NCI-H526 (cell line): ENCODE measurements at regions not wholly inside any gene's neighbourhood (a gene's known extent, or its start where the extent isn't known, plus 50 kb on each side); places are given as distances from the start of the nearest gene placed in this dataset.

Experiments used
- DNase-seq, 2 experiments: peaks; one replicate each; lab custom pipeline; 2025; lab: John Stamatoyannopoulos, UW

DNA sequence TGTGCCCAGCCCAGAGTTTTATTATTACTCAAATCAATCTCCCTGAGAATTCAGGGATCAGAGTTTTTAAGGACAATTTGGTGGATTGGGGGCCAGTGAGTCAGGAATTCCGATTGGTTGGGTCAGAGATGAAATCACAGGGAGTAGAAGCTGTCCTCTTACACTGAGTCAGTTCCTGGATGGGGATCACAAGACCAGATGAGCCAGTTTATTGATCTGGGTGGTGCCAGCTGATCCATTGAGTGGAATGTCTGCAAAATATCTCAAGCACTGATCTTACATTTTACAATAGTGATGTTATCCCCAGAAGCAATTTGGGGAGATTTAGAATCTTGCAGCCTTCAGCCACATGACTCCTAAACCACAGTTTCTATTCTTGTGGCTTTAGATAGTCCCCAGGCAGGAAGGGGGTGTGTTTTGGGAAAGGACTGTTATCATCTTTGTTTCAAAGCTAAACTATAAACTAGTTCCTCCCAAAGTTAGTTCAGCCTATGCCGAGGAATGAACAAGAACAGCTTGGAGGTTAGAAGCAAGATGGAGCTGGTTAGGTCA is 89.1 kb upstream of the CNOT2 start:
- DNase-seq: no peak

DNA sequence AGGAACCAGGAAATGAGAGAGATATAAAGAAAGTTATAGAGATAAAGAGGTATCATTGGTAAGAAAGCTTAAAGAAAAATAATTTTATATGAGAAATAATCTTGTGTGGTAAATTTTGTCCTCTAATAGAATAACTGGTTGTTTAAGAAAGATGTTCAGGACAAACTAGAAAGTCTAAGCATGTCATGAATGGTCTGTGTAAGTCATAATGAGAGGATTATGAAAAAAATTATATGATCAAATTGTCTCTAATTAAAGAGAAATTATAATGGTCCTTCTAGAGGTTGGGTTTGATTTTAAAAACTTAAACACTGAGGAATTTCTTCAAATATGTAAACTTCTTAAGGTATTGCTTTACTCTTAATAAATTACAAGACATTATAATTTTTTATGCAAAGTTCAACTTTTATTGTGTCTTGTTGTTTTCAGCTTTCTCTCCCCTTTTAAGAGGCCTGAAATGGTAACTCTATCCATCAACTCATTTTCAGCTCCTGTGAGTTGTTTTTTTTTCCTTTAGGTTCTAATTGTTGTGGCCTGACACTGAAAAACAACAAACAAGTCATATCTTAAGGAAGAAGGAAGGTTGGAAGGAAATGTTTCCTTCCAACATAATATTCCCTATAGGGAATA is 88.2 kb upstream of the CNOT2 start:
- no peak for DNase-seq

DNA sequence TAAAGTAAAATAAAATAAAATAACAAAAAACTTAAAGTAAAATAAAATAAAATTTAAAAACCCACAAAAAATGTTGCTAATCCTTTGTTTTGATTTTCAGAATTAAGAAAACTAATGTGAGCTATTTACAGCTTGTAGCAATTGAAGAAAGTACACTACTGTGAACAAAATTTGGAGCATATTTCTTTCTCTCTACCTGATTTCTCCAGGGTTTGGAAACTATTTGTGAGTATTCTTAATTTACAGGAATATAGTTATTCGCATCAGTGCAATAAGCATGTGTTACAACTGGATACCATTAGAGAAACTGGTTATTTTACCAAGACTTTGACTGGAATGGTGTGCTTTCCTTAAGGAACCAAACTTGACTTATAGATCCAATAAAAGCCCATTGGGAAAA is 86.1 kb upstream of the CNOT2 start:
- no peak for DNase-seq

DNA sequence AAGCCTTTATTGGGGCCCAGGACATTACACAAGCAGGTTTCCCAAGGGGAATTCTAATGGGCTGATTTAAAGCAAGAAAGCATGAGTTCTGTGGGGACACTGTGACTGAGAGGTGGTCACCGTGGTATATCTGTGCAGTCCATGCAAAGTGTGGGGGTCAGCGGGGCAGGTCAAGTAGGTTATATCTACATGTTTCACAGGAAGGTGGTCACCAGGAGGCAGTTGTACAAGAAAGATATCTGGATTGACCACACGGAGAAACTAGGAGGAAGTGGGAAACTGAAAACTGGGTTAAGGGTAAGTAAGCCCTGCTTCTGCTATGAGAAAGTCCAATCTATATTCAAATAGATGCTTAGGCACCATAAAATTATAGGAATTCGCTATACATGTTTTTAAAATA is 77.8 kb upstream of the CNOT2 start:
- no peak for DNase-seq

DNA sequence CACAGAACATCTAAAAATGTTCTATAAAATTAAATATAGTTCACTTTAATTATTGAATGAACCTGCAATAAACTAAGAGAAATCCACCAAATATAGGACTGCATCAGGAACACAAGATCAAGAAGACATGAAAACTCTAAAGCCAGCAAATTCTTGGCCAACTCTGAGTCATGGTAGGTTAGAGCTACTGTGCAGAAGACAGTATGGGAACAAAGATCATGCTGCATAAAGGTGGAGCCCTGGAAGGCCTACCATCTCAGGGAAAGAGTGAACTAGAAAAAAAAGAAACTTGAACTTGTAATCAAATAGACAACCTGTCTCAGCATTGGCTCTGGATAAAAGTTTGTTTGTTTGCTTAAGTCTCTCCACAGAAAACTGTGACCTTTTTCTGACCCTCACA is 66.9 kb upstream of the CNOT2 start:
- no peak for DNase-seq

DNA sequence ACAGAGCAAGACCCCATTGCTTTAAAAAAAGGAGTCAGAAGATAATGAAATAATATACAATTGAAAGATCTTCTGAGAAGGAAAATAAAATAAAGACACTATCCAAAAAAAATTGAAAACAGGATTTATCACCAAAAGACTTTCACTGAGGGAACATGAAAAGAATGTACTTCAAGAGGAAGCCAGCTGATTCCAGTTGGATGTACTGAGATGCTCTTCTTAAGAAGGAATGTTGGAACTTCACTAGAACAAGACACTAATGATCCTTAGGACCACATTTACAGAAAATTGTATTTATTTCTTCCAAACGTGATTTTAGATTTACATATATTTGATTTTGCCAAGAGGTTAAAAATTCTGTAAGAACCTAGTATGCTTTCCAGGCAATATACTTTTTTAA is 65.6 kb upstream of the CNOT2 start:
- DNase-seq: no peak

DNA sequence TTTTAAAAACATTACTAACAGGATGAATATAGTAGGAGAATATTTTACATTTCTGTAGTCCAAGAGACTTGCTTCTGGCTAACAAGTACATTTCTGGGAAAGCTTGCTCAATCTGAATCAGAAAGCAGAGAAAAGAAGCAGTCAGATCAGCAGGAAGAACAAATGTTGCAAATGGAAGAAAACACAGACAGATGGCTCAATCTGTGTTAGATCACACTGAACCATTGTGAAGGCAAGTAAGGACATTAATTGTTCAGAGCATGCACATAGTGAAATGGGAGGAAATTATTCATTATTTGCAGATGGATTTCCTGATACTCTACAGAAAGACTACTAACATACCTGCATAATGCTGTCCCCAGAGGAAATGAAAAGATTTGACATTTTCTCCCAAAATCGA is 65.2 kb upstream of the CNOT2 start:
- no peak for DNase-seq

DNA sequence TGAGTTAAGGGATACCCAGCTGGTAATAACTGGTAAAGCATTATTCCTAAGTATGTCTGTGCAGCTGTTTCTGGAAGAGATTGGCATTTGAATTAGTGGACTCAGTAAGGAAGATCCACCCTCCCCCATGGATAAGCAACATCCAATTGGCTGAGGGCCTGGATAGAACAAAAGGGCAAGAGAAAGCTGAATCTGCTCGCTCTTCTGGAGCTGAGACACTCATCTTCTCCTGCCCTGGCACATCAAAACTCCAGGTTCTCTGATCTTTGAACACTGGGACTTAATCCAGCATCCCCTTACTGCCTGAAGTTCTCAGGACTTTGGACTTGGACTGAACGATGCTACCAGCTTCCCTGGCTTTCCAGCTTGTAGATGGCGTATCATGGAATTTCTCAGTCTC is 63.1 kb upstream of the CNOT2 start:
- no peak for DNase-seq

DNA sequence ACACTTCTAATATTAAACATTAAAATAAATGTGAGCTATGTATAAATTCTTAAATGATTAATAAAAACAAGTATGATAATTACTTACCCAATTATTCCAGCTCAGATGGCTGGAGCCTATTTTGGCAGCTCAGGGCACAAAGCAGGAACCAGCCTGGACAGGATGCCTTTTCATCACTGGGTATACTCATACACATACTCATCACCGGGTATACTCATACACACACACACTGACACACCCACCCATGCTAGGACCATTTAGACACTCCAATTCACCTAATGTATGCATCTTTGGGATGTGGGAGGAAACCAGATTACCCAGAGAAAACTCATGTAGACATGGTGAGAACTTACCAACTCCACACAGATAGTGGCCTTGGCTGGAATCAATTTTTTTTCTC is 57.9 kb upstream of the CNOT2 start:
- DNase-seq: no peak

DNA sequence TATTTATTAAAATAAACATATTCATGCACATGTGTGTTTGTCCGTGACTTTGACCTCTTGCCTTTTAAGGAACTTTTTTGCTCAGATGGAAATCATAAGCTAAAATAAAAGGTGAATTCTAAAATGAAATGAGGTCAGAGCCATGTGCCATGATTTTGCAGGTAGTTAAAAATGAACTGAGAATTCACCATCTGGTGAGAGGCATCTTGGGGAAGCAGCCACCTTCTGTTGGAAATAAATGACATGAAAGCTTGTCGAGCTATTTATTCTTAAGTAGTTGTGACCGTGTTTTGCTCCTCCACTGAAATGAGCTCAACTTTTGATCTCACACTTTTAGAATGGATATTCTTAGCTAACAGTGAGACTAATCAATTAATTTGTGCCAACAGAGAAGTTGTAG is 56.8 kb upstream of the CNOT2 start:
- no peak for DNase-seq

DNA sequence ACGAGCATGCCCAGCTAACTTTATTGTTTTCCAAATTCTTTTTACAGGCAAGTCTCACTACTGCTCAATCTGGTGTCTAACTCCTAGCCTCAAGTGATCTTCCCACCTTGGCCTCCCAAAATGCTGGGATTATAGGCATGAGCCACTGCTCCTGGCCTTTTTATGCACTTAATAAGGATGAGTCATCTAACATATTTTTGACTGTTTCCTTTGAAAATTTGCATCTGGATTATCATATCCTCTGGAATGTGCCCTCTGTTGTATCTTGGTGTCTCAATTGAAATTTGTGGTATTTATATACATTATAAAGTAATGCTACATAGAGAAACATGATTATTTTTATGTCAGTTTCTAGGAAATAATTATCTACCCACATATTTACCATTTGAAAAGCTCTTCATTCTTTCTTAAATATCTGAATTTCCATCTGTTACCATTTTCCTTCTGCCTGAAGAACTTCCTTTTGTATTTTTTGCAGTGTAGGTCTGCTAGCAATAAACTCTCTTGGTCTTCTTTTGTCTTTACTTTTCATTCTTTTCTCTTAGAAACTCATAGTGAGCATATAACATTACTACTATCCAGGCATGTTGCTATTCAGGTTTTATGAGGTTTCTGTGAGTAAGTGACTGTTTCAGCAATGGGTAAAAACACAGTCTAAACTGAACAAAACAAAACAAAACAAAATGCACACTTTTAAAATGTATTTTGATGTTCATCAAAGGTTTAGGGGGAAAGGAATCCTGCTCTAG is 52.8 kb upstream of the CNOT2 start:
- DNase-seq: no peak
